Stimulated activated CD8-positive, alpha-beta memory T cell treated with anti-CD3 and anti-CD28 coated beads, Interleukin-4, amount 100 ng/mL, for 4 hours (primary cell): ENCODE measurements at regions not wholly inside any gene's neighbourhood (a gene's known extent, or its start where the extent isn't known, plus 50 kb on each side); places are given as distances from the start of the nearest gene placed in this dataset.

Experiments used
- DNase-seq, 2 donors: peaks; one replicate each; pipeline ENCODE4 v3.0.0-alpha.2; 2020; ENCODE audit warnings: low read depth in 2 of 2, low spot score in 1 of 2

GRCh38 chr6:166050559-166050958, 117.1 kb downstream of the TBXT start:
- no peak for DNase-seq

- no peak for DNase-seq
These were observed 120.7 kb downstream of the TBXT start for GRCh38 chr6:166046982-166047381.

GRCh38 chr6:166046226-166046625, 121.4 kb downstream of the TBXT start:
- no peak for DNase-seq

DNA sequence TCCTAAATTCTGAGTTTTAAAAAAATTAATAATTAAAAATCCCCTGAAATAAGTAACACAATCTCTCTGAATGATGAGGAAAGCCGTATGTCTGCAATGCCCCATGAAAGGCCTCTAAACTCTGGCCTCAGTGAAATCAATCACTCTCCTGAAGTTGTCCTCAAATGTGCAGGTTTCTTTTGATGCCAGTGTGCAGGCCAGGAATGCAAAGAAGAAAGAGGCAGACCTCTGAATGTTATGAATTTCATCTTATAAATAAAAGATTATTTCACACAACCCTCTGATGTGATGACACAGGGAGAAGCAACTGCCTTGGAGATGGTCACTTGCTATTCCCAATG, 121.8 kb downstream of the TBXT start:
- no peak for DNase-seq

- DNase-seq, result no peak
These were observed 122.3 kb downstream of the TBXT start for GRCh38 chr6:166045173-166045859.

DNA sequence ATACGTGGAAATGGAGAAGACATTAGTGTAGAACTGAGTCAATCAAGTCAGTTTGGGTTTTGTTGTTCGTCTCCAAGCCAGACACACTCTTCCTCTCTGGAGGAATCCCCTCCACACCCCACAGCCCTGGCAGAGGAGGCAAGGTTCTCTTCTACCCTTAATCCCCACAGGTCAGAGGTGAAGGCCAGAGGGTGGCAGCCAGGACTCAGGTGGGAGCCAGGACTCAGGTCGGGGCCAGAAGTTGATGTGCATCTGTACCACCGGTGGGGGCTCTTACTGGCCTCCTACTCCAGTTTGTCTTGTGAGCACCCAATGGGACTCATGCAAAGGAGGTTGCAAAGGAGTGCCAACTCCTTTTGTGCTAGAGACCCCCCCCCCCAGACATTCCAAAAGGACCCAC, 126.4 kb downstream of the TBXT start:
- no peak for DNase-seq

DNA sequence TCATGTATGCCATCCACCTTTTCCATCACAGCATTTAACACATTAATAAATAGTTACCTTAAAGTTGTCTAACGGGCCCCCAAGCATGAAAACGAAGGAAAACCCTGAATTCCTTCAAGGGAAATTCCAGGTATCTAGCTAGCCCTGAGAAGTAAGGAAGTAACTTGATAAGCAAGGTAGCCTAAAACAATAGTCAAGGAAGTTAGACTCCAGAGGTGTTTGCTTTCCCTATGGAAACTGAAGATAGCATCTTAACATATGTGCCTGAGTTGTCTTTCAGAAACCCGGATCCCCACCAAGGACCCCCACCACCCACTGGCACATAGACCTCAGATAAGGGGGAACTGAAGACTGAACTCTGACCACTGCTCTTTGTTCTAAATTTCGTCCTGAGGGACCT, 127.4 kb downstream of the TBXT start:
- no peak for DNase-seq

GRCh38 chr6:166036316-166037095, 131.1 kb downstream of the TBXT start:
- no peak for DNase-seq

DNA sequence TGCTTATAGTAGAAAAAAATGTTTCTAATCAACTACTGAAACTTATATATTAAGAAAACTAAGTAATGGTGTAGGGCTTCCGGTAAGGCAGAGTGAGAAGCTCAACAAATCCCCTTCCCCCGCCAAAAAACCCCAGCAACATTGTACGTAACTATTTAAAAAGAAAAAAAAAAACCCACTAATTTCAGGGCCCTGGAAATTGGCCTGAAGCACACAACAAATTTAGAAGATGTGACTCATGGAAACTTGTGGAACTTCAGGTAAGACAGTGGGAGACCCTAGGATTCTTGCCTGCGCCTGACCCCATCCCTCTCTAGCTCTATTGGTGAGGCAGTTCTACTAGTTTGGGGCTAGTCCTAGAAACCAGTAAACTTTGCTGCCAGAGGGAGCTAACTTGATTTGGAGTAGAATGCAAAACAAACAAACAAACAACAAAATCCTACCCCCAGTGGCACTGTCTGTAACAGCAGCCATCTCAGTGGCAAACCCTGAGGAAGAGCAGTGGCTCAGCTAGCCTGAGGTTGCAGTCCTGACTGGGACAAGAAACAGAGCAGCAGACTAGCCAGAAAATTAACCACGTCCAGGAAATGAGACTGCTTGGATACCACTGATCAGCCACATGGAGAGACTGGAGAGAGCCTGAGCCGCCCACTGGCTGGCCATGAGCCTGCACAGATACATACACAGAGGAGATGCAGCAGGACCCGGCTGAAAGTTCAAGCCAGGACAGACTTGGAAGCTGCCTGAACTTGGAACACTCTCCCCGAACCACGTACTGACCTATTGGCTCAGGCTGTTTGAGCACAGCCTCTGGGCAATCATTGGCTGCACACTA, 135.1 kb downstream of the TBXT start:
- no peak for DNase-seq

DNA sequence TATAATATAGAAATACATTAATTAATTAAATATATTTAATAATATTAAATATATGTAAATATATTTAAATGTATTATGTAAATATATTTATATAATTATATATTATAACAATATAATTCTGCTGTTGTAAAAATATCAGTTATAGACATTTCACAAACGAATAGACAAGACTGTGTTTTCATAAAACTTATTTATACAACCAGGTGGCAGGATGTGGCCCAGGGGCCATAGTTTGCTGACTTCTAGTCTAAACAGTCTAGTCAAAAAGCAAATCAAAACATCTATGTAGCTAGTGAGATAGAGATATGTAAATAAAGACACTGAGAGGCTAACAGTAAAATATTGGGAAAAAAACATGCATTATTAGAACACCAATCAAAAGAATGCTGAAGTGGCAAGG, 136.4 kb downstream of the TBXT start:
- DNase-seq, result no peak

GRCh38 chr6:166029506-166029905, 138.1 kb downstream of the TBXT start:
- no peak for DNase-seq

DNA sequence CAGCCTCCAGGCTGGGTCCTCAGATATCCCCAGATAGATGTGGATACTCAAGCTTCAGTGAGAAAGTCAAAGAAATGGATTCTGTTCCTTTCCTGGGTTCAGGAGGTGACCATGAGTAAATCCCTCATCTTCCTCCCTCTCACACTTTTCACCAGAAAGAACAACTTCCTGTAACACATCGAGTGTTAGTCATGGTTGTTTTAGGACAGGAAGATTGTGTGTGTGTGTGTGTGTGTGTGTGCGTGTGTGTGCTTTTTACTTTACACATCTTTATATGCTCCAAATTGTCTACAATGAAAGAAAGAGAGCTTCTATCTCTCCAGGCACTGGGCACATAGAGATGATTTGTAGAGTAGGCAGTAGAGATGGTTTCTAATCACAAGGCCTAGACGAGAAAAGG, 139.9 kb downstream of the TBXT start:
- no peak for DNase-seq

- no peak for DNase-seq
These were observed 141.0 kb downstream of the TBXT start for GRCh38 chr6:166026586-166027126.

GRCh38 chr6:166025149-166025898, 142.3 kb downstream of the TBXT start:
- DNase-seq, result no peak

DNA sequence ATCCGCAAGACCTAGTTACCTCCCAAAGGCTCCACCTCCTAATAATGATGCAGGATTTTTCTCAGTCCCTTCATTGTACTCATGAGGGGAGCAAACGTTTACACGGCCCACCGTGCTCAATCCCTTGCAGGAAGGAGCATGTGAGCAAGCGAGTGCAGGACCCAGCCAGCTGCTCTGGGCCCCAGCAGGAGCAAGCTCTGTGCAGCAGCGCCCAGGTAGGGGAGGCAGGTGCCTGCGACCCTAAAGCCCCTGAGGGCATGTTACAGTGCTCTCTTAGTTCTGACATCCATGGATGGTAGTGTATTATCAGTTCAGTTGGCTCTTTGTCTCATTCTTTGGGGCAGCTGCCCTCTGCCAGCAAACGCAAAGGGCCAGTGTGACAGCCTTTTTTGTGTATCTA, 143.4 kb downstream of the TBXT start:
- no peak for DNase-seq

DNA sequence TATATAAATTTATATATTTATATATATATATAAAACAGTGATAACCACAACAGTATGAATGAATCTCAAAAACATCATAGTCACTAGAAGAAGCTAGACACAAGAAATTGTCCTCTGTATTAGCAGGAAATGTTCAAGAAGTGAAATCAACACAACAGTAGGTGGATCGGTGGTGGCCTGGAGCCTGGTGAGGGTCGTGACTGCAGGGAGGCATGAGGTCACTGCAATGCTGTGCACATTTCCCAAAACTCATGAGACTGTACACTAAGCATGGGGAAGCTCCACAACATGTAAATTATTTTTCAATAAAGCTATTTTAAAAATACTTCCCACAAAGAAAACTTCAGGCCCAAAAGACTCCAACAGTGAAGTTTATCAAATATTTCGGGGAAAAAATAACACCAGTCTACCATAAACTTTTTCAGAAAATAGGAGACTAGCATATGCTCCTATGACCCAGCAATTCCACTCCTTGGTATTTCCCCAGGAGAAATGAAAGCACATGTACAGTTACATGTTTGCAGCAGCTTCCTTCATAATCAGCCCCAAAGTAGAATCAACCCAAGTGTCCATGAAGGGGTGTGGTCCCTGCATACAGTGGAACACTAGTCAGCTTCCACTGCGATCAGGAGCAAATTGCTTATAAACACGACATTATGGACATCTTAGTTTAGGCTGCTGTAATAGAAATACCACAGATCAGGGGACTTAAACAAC, 144.2 kb downstream of the TBXT start:
- DNase-seq, result no peak

- DNase-seq, result no peak
These were observed 146.2 kb downstream of the TBXT start for GRCh38 chr6:166021429-166021828.

GRCh38 chr6:166019214-166019613, 148.4 kb downstream of the TBXT start:
- DNase-seq, result no peak

- DNase-seq, result no peak
These were observed 150.5 kb downstream of the TBXT start for GRCh38 chr6:166017032-166017635.

DNA sequence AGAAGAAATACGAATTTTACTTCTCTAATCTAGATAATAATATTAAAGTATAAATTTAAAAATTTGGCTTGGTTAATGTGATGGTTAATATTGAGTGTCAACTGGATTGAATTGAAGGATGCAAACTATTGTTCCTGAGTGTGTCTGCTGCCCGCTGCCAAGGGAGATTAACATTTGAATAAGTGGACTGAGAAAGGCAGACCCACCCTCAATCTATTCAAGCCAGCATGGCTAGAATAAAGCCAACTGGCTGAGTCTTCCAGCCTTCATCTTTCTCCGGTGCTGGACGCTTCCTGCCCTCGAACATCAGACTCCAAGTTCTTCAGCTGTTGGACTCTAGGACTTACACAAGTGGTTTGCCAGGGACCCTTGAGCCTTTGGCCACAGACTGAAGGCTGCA, 152.7 kb downstream of the TBXT start:
- no peak for DNase-seq
